GM12878 (cell line): ENCODE measurements at regions not wholly inside any gene's neighbourhood (a gene's known extent, or its start where the extent isn't known, plus 50 kb on each side); places are given as distances from the start of the nearest gene placed in this dataset.

Experiments used
- ATAC-seq: fragments of 200-7000 bp; cut with Tn5 transposase; 3 replicates; pipeline ENCODE4 v1.9.1; 2020; ENCODE audit warnings: mild to moderate bottlenecking, moderate library complexity
- BruUV-seq: library from RNA; stranded (reverse); fragments of 400-500 nt; replicated peaks from 2 replicates; lab custom pipeline; 2021; lab: Mats Ljungman, UMichigan
- CTCF ChIA-PET: fragments of 300-600 bp; sonication (Branson Sonifier 250); formaldehyde crosslinking; extraction: SDS; loops from one replicate; lab custom pipeline; 2021; ENCODE audit warnings: inconsistent platforms; lab: Yijun Ruan, JAX
- POLR2A ChIA-PET: fragments of 350-600 bp; formaldehyde crosslinking; extraction: SDS; loops from one replicate; lab custom pipeline; 2021; ENCODE audit warnings: inconsistent platforms; lab: Charles Lee
- RAD21 ChIA-PET: fragments of 300-600 bp; sonication (Branson Sonifier 250); formaldehyde crosslinking; loops from one replicate; lab custom pipeline; 2023; ENCODE audit warnings: antibody characterized with exemption; ENCODE audit not compliant: unreplicated experiment; lab: Charles Lee
- SMC1A ChIA-PET: fragments of 300-600 bp; sonication (Branson Sonifier 250); formaldehyde crosslinking; loops from one replicate; lab custom pipeline; 2023; ENCODE audit not compliant: unreplicated experiment, uncharacterized antibody; lab: Charles Lee
- DNase-seq: peaks from one replicate; pipeline ENCODE4 v3.0.0-alpha.2; 2011; ENCODE audit warnings: low read depth, low spot score
- FAIRE-seq: peaks from 3 replicates; lab custom pipeline; 2011; peaks lifted over from hg19 to GRCh38; lab: Jason Lieb, UNC
- H2AFZ ChIP-seq: 2 replicates; pipeline ENCODE4 v1.6.0; 2011; ENCODE audit warnings: low read depth, low read length, control low read depth; ENCODE audit not compliant: control insufficient read depth
- H3K27ac ChIP-seq: 2 replicates; pipeline ENCODE4 v1.5.1; 2011; ENCODE audit warnings: control low read depth; ENCODE audit not compliant: control insufficient read depth, insufficient read depth
- H3K27me3 ChIP-seq, 2 experiments: replicated peaks in 1 of 2; 2 replicates each; pipeline versions ENCODE4 v1.6.0 to v1.6.1; 2011; ENCODE audit warnings: low read length in 1 of 2; ENCODE audit not compliant: control insufficient read depth in 2 of 2, insufficient read depth in 2 of 2
- H3K36me3 ChIP-seq, 2 experiments: 2 replicates each; pipeline ENCODE4 v1.5.1; 2011; ENCODE audit warnings: low read length in 1 of 2; ENCODE audit not compliant: control insufficient read depth in 2 of 2, insufficient read depth in 2 of 2
- H3K4me1 ChIP-seq: 2 replicates; pipeline ENCODE4 v1.6.1; 2011; ENCODE audit warnings: mild to moderate bottlenecking, low read length, moderate library complexity, mixed read lengths; ENCODE audit not compliant: control insufficient read depth, insufficient read depth
- H3K4me2 ChIP-seq: 2 replicates; pipeline ENCODE4 v1.6.0; 2011; ENCODE audit warnings: control low read depth; ENCODE audit not compliant: control insufficient read depth, insufficient read depth
- H3K4me3 ChIP-seq: fragments of 200-600 bp; sonication (generic); 2 replicates; pipeline ENCODE4 v1.5.1; 2016
- H3K79me2 ChIP-seq: 2 replicates; pipeline ENCODE4 v1.6.0; 2011; ENCODE audit warnings: low read length; ENCODE audit not compliant: control insufficient read depth, insufficient read depth
- H3K9ac ChIP-seq: 2 replicates; pipeline ENCODE4 v1.8.0; 2011; ENCODE audit warnings: low read length, control low read depth, mixed read lengths; ENCODE audit not compliant: control insufficient read depth, insufficient read depth
- H3K9me3 ChIP-seq: replicated peaks from 3 replicates; pipeline ENCODE4 v1.5.1; 2011; ENCODE audit warnings: mild to moderate bottlenecking, low read length; ENCODE audit not compliant: control insufficient read depth, insufficient read depth
- H4K20me1 ChIP-seq: 2 replicates; pipeline ENCODE4 v1.6.0; 2011; ENCODE audit not compliant: control insufficient read depth, insufficient read depth
- ATF7 ChIP-seq: fragments of 450-650 bp; IDR thresholded peaks from 2 replicates; pipeline ENCODE4 v1.6.1; 2016; ENCODE audit warnings: low read depth, mild to moderate bottlenecking
- CTCF ChIP-seq, 3 experiments: IDR thresholded peaks in 2 of 3; conservative IDR thresholded peaks in 1 of 3; 2 replicates each; pipeline ENCODE4 v1.5.1; 2011; ENCODE audit warnings: low read depth in 3 of 3, low read length in 3 of 3, mild to moderate bottlenecking in 3 of 3, control low read depth in 2 of 3, moderate library complexity in 2 of 3, inconsistent platforms in 1 of 3, mixed read lengths in 1 of 3; ENCODE audit not compliant: control insufficient read depth in 2 of 3, insufficient read depth in 1 of 3; ENCODE audit errors: extremely low read depth in 1 of 3
- IKZF2 ChIP-seq, 2 experiments: fragments of 450-650 bp; IDR thresholded peaks; 2 replicates each; pipeline ENCODE4 v1.6.1; 2017; ENCODE audit warnings: mild to moderate bottlenecking in 2 of 2, moderate library complexity in 2 of 2
- RAD21 ChIP-seq: IDR thresholded peaks from 2 replicates; pipeline ENCODE4 v1.6.1; 2011; ENCODE audit warnings: mild to moderate bottlenecking, low read depth, low read length, moderate library complexity; ENCODE audit not compliant: insufficient read depth
- SMC3 ChIP-seq: IDR thresholded peaks from 2 replicates; pipeline ENCODE4 v1.6.1; 2011; ENCODE audit warnings: low read length, improper control_type of control experiment, borderline replicate concordance
- SREBF1 ChIP-seq: IDR thresholded peaks from 2 replicates; pipeline ENCODE4 v1.6.1; 2012; ENCODE audit warnings: mild to moderate bottlenecking, low read length
- YY1 ChIP-seq: IDR thresholded peaks from 2 replicates; pipeline ENCODE4 v1.6.1; 2011; ENCODE audit warnings: low read depth, mild to moderate bottlenecking, low read length
- ZZZ3 ChIP-seq: IDR thresholded peaks from 2 replicates; pipeline ENCODE4 v1.6.1; 2011; ENCODE audit warnings: low read depth; ENCODE audit not compliant: control insufficient read depth, insufficient read length
- WGBS: methylation state at CpG from one replicate; pipeline ENCODE4 v1.1.6; 2016; ENCODE audit warnings: low lambda C conversion rate; ENCODE audit not compliant: insufficient replicate concordance, insufficient coverage; ENCODE audit errors: missing lambda C conversion rate; 5-methylcytosine and 5-hydroxymethylcytosine counted together
- in situ Hi-C: fragments of 300-500 bp; cut with MboI; formaldehyde crosslinking; loops from 9 replicates; pipeline ENCODE4 v1.14.3; 2018; ENCODE audit warnings: mixed read lengths
- intact Hi-C: fragments of 100-400 bp; cut with micrococcal nuclease; formaldehyde crosslinking; loops from one replicate; pipeline ENCODE4 v1.14.2; 2022; ENCODE audit not compliant: unreplicated experiment
- TF ChIP-seq, protein P1 (sequence below): IDR thresholded peaks from 2 replicates; pipeline ENCODE4 v1.6.1; 2011; ENCODE audit warnings: low read depth, low read length, improper control_type of control experiment, borderline replicate concordance

DNA sequence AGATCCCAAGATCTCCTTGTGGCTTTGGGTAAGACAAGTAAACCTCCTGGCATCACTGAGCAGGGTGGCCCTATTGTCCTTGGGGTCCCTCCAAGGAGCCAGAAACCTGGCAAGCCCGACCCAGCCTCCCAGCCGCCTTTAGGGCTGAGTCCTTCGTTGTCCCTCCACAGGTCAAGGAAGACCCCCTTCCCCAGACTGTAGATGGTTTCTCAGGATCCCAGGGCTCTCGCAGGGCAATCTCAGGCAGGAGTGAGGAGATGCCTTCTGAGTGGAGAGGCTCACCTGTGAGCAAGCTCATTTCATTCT, 71.6 kb upstream of the CSF3R start:
- Histone ChIP-seq H2AFZ (no peak overlapping the region), H4K20me1 (no peaks in the 10 kb centered on the region), H3K36me3 (no peaks in the 10 kb centered on the region), H3K4me1 (no peaks in the 10 kb centered on the region), H3K4me3 (no peak overlapping the region), H3K79me2 (no peaks in the 10 kb centered on the region), H3K4me2 (no peak overlapping the region), H3K27ac (no peak overlapping the region), H3K9ac (no peak overlapping the region), H3K9me3 (no peaks in the 10 kb centered on the region), H3K27me3 (no peaks in the 10 kb centered on the region)
- intact Hi-C loops: no loop called here
- no peak for TF ChIP-seq ZZZ3
- ChIA-PET POLR2A (no interaction called here), SMC1A (interaction anchor here (1.6 kb wide), 1 partner anchor 294 kb away, joined by 4 read pairs; no protein-coding TSS in a partner anchor), CTCF (interaction anchor here (0.6 to 1.4 kb wide), 2 partner anchors 14 to 1208 kb away, joined by 3 read pairs; no protein-coding TSS in a partner anchor), RAD21 (no interaction called here)
- WGBS: 27% methylated on average over 4 of the region's 4 CpGs
- no peak for FAIRE-seq
- DNase-seq: no peak
- no peak for ATAC-seq
- no TSS peak for BruUV-seq
- in situ Hi-C loops: no loop called here

DNA sequence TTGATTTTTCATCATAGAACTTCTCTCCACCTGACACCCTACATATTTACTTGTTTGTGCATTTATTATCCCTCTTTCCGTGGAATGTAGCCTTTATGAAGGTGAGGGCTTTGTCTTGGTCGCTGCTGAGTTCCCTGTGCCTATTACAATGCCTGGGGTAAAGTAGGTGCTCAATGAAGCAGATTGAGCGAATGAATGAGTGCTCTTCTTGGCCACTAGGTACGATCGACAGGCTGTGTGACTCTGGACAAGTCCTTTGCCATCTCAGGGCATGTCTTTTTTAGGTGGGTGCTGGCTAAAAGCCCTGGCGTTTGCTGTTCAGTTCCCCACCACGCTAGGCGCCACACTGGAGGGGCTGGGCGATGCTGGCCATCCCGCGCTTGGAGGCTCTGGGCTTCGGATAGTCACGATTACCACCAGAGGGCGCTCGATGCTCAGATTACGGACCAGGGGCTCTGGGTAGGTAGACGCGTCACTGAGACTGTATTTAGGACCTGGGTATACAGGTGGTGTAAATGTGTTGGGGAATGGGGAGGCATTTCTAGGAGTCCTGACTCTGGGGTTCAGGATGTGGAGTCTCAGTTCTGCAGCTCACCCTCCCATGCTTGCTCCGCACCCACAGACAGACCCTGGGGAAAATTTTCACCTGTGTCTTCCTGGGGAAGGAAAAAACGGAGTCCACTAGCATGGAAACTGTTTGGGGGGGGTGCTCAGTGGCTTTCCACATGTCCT, 71.0 kb upstream of the CSF3R start:
- no peaks in the 10 kb centered on the region for H4K20me1 ChIP-seq
- FAIRE-seq (peak; percentile 89), DNase-seq (no peak), ATAC-seq (peak; percentile 97)
- H3K9me3 ChIP-seq: no peaks in the 10 kb centered on the region
- ChIA-PET POLR2A (no interaction called here), RAD21 (no interaction called here), CTCF (interaction anchor here (0.6 to 1.7 kb wide), 5 partner anchors 10 to 1207 kb away, joined by 3 to 11 read pairs (median 5); no protein-coding TSS in a partner anchor), SMC1A (interaction anchor here (1.6 kb wide), 1 partner anchor 294 kb away, joined by 4 read pairs; no protein-coding TSS in a partner anchor)
- intact Hi-C loops (no loop called here), in situ Hi-C loops (no loop called here)
- H3K27me3 ChIP-seq: no peaks in the 10 kb centered on the region
- no TSS peak for BruUV-seq
- H2AFZ ChIP-seq: no peak overlapping the region
- TF ChIP-seq IKZF2 (IDR thresholded peaks at IDR 0.05): no peak
- TF ChIP-seq ATF7: no peak
- TF ChIP-seq YY1: 0 out of 2 replicates have a peak, but pooled peaks have one; percentile 11
- no peak for TF ChIP-seq SREBF1
- peak; percentile 75 for TF ChIP-seq CTCF (IDR thresholded peaks at IDR 0.05 in 2 of 3, conservative IDR thresholded peaks at IDR 0.05 in 1 of 3; ENCODE audit: control insufficient read depth in 2 of 3, extremely low read depth in 1 of 3, insufficient read depth in 1 of 3, low read depth in 3 of 3, low read length in 3 of 3)
- peak; percentile 61 for TF ChIP-seq RAD21
- TF ChIP-seq SMC3: peak; percentile 33; the same call in 1 of the 2 replicates
- TF ChIP-seq, protein P1, sequence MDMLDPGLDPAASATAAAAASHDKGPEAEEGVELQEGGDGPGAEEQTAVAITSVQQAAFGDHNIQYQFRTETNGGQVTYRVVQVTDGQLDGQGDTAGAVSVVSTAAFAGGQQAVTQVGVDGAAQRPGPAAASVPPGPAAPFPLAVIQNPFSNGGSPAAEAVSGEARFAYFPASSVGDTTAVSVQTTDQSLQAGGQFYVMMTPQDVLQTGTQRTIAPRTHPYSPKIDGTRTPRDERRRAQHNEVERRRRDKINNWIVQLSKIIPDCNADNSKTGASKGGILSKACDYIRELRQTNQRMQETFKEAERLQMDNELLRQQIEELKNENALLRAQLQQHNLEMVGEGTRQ: no peak
- no peak overlapping the region for H3K4me2 ChIP-seq
- no peaks in the 10 kb centered on the region for H3K36me3 ChIP-seq
- WGBS: 10% methylated on average over 20 of the region's 20 CpGs
- no peak overlapping the region for H3K4me3 ChIP-seq
- no peak overlapping the region for H3K27ac ChIP-seq
- no peaks in the 10 kb centered on the region for H3K4me1 ChIP-seq
- no peaks in the 10 kb centered on the region for H3K79me2 ChIP-seq
- no peak overlapping the region for H3K9ac ChIP-seq
